Esophagus muscularis mucosa (tissue), 4 donors: ENCODE measurements at regions not wholly inside any gene's neighbourhood (a gene's known extent, or its start where the extent isn't known, plus 50 kb on each side); places are given as distances from the start of the nearest gene placed in this dataset.

Source experiments
- DNase-seq: peaks from one replicate; pipeline ENCODE4 v3.0.0-alpha.2; 2017; ENCODE audit errors: extremely low spot score
- H3K27ac ChIP-seq, 4 donors: fragments of 200-600 bp; sonication (generic); replicated peaks in 1 of 4; 1 replicate in 3 of 4; 2 replicates in 1 of 4; pipeline ENCODE4 v1.5.1; 2016 to 2019; ENCODE audit warnings: mild to moderate bottlenecking in 1 of 4
- H3K27me3 ChIP-seq, 4 donors: fragments of 200-600 bp; sonication (generic); one replicate each; pipeline versions ENCODE4 v1.5.1 to v1.6.0; 2016 to 2019
- H3K36me3 ChIP-seq, 4 donors: fragments of 200-600 bp; sonication (generic); one replicate each; pipeline ENCODE4 v1.5.1; 2016 to 2019
- H3K4me1 ChIP-seq, 4 donors: fragments of 200-600 bp; sonication (generic); one replicate each; pipeline ENCODE4 v1.5.1; 2016 to 2019
- H3K4me3 ChIP-seq, 4 donors: fragments of 200-600 bp; sonication (generic); 1 replicate in 2 of 4; 2 replicates in 2 of 4; pipeline ENCODE4 v1.5.1; 2016 to 2019; ENCODE audit warnings: mild to moderate bottlenecking in 4 of 4, moderate library complexity in 1 of 4
- H3K9me3 ChIP-seq, 4 donors: fragments of 200-600 bp; sonication (generic); 1 replicate in 3 of 4; 2 replicates in 1 of 4; pipeline ENCODE4 v1.5.1; 2016 to 2019
- CTCF ChIP-seq, 3 experiments: fragments of 200-600 bp in 2 of 3; fragments of 450-650 bp in 1 of 3; sonication (generic) in 2 of 3; IDR thresholded peaks; one replicate each; pipeline ENCODE4 v1.5.1; 2017 to 2019; ENCODE audit warnings: antibody characterized with exemption in 3 of 3, mild to moderate bottlenecking in 2 of 3, moderate library complexity in 1 of 3
- EP300 ChIP-seq: sonication (generic); formaldehyde crosslinking; IDR thresholded peaks from one replicate; pipeline ENCODE4 v1.6.1; 2017; ENCODE audit warnings: antibody characterized with exemption
- POLR2A ChIP-seq: fragments of 450-650 bp; IDR thresholded peaks from one replicate; pipeline ENCODE4 v1.6.1; 2017; ENCODE audit warnings: antibody characterized with exemption, moderate library complexity, mild to moderate bottlenecking, low read depth
- POLR2AphosphoS5 ChIP-seq, 2 donors: sonication (generic); formaldehyde crosslinking; IDR thresholded peaks; one replicate each; pipeline ENCODE4 v1.6.1; 2017; ENCODE audit warnings: antibody characterized with exemption in 2 of 2
- WGBS: methylation state at CpG from one replicate; pipeline ENCODE4 v1.1.5; 2018; 5-methylcytosine and 5-hydroxymethylcytosine counted together
- intact Hi-C: fragments of 100-400 bp; cut with DNase I; formaldehyde crosslinking; loops from one replicate; pipeline ENCODE4 v1.15.1; 2023

GRCh38 chr13:89571676-89572075, 1775.8 kb upstream of the MIR17HG start:
- DNase-seq, result no peak
- Histone ChIP-seq H3K27me3 (no peaks in the 10 kb centered on the region), H3K27ac (no peak overlapping the region), H3K36me3 (no peaks in the 10 kb centered on the region), H3K4me3 (no peak overlapping the region), H3K4me1 (no peaks in the 10 kb centered on the region), H3K9me3 (peaks cover 0 to 7% (median 2%) of the 10 kb centered on the region in 4 donors)
- TF ChIP-seq CTCF (IDR thresholded peaks at IDR 0.05), result no peak
- TF ChIP-seq POLR2AphosphoS5 (IDR thresholded peaks at IDR 0.05), result no peak
- intact Hi-C loops, result no loop called here

- H3K27ac ChIP-seq, result no peak overlapping the region
- TF ChIP-seq CTCF (IDR thresholded peaks at IDR 0.05), result no peak
- no peak for TF ChIP-seq EP300
- no peak for TF ChIP-seq POLR2AphosphoS5 (IDR thresholded peaks at IDR 0.05)
- no peak for TF ChIP-seq POLR2A
- no peaks in the 10 kb centered on the region for H3K27me3 ChIP-seq
- DNase-seq, result no peak
- H3K9me3 ChIP-seq, result peaks cover 0 to 7% (median 2%) of the 10 kb centered on the region in 4 donors
- no peak overlapping the region for H3K4me3 ChIP-seq
- no peaks in the 10 kb centered on the region for H3K4me1 ChIP-seq
- intact Hi-C loops, result no loop called here
- H3K36me3 ChIP-seq, result no peaks in the 10 kb centered on the region
Measured at GRCh38 chr13:89574077-89574476, 1773.4 kb upstream of the MIR17HG start.

- Histone ChIP-seq H3K27me3 (no peaks in the 10 kb centered on the region), H3K4me1 (no peaks in the 10 kb centered on the region), H3K9me3 (peaks cover 0 to 2% (median under 1%) of the 10 kb centered on the region in 4 donors), H3K36me3 (no peaks in the 10 kb centered on the region), H3K27ac (no peak overlapping the region), H3K4me3 (no peak overlapping the region)
- intact Hi-C loops, result no loop called here
- TF ChIP-seq CTCF (IDR thresholded peaks at IDR 0.05), result no peak
- TF ChIP-seq POLR2AphosphoS5 (IDR thresholded peaks at IDR 0.05), result no peak
- no peak for TF ChIP-seq EP300
- no peak for TF ChIP-seq POLR2A
- no peak for DNase-seq
Measured at GRCh38 chr13:89577301-89577700, 1770.2 kb upstream of the MIR17HG start.

GRCh38 chr13:89584058-89584620, 1763.3 kb upstream of the MIR17HG start:
- intact Hi-C loops, result no loop called here
- H3K36me3 ChIP-seq, result no peaks in the 10 kb centered on the region
- H3K4me1 ChIP-seq, result no peaks in the 10 kb centered on the region
- H3K9me3 ChIP-seq, result no peaks in the 10 kb centered on the region
- no peak overlapping the region for H3K27ac ChIP-seq
- WGBS, result 44% methylated on average over 2 of the region's 2 CpGs
- no peak for DNase-seq
- H3K27me3 ChIP-seq, result no peaks in the 10 kb centered on the region
- TF ChIP-seq EP300, result no peak
- no peak for TF ChIP-seq POLR2AphosphoS5 (IDR thresholded peaks at IDR 0.05)
- TF ChIP-seq POLR2A, result no peak
- no peak for TF ChIP-seq CTCF (IDR thresholded peaks at IDR 0.05)
- H3K4me3 ChIP-seq, result no peak overlapping the region

- DNase-seq, result no peak
- no peak overlapping the region for H3K4me3 ChIP-seq
Measured at GRCh38 chr13:89602655-89603054, 1744.8 kb upstream of the MIR17HG start.

More at GRCh38 chr13:89602655-89603054, 1744.8 kb upstream of the MIR17HG start:
- intact Hi-C loops, result no loop called here
- Histone ChIP-seq H3K36me3 (no peaks in the 10 kb centered on the region), H3K4me1 (no peaks in the 10 kb centered on the region), H3K9me3 (no peaks in the 10 kb centered on the region), H3K27ac (no peak overlapping the region), H3K27me3 (no peaks in the 10 kb centered on the region)
- TF ChIP-seq POLR2A (no peak), EP300 (no peak), CTCF (IDR thresholded peaks at IDR 0.05) (no peak), POLR2AphosphoS5 (IDR thresholded peaks at IDR 0.05) (no peak)
- WGBS, result 95% methylated on average over 3 of the region's 3 CpGs
